Peyer's patch (tissue), 4 donors: ENCODE measurements at regions not wholly inside any gene's neighbourhood (a gene's known extent, or its start where the extent isn't known, plus 50 kb on each side); places are given as distances from the start of the nearest gene placed in this dataset.

ENCODE experiments used
- CTCF ChIP-seq, 6 experiments: fragments of 450-650 bp in 4 of 6; fragments of 200-600 bp in 2 of 6; sonication (generic) in 1 of 6; IDR thresholded peaks; one replicate each; pipeline ENCODE4 v1.5.1; 2017 to 2019; ENCODE audit warnings: antibody characterized with exemption in 6 of 6, mild to moderate bottlenecking in 3 of 6, moderate library complexity in 1 of 6
- POLR2A ChIP-seq, 2 donors: fragments of 450-650 bp; IDR thresholded peaks; one replicate each; pipeline ENCODE4 v1.5.1; 2017; ENCODE audit warnings: antibody characterized with exemption in 2 of 2, mild to moderate bottlenecking in 2 of 2, moderate library complexity in 2 of 2

GRCh38 chr2:11096591-11096990 is 58.7 kb upstream of the SLC66A3 start:
- no peak for TF ChIP-seq POLR2A (IDR thresholded peaks at IDR 0.05)
- no peak for TF ChIP-seq CTCF (IDR thresholded peaks at IDR 0.05)
